ENCODE measurements at regions not wholly inside any gene's neighbourhood (a gene's known extent, or its start where the extent isn't known, plus 50 kb on each side); places are given as distances from the start of the nearest gene placed in this dataset.
"Not testable (repeated sequence)": the region's sequence is repeated elsewhere in the genome, so short reads cannot be mapped to it uniquely, and the experiment has no call there.

DNA sequence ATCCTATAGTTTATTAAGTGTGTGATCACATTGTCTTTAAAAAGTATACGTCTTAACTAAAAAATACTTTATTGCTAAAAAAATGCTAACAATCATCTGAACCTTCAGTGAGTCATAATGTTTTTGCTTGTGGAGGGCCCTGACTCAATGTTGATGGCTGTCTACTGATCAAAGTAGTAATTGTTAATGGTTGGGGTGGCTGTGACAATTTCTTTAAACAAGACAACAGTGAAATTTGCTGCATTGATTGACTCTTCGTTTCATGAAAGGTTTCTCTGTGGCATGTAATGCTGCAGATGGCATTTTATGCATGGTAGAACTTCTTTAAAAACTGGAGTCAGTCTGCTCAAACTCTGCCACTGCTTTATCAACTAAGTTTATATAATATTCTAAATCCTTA, 101.4 kb upstream of the IL15 start:
- no peak for DNase-seq (ENCODE audit: low read depth in 2 of 2)

DNA sequence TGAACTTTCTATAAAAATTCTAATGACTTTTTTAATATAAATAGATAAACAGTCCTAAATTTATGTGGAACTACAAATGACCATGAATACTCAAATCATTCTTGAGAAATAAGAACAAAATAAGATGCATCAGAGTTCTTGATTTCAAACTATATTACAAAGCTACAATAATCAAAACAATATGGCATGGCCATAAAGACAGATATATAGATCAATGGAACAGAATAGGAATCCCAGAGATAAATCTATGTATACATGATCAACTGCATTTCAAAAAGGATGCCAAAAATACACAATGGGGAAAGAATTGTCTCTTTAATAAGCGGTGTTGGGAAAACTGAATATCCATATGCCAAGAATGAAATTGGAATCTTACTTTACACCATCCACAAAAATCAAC, 98.4 kb upstream of the IL15 start:
- DNase-seq (ENCODE audit: low read depth in 2 of 2) = no peak

DNA sequence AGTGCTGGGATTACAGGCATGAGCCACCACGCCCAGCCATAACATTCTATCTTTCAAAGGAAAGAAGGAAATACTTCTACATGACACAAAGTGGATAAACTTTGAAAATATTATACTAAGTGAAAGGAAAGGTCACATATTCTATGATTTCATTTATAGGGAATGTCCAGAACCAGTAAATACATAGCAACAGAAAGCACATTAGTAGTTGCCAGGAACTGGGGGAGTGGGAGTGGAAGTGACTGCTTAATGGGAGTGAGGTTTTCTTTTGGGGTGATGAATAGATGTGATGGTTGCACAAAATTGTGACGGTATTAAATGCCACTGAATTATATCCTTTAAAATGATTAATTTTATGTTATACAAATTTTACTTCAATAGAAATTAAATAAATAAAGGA, 95.7 kb upstream of the IL15 start:
- DNase-seq (ENCODE audit: low read depth in 2 of 2) = no peak

DNA sequence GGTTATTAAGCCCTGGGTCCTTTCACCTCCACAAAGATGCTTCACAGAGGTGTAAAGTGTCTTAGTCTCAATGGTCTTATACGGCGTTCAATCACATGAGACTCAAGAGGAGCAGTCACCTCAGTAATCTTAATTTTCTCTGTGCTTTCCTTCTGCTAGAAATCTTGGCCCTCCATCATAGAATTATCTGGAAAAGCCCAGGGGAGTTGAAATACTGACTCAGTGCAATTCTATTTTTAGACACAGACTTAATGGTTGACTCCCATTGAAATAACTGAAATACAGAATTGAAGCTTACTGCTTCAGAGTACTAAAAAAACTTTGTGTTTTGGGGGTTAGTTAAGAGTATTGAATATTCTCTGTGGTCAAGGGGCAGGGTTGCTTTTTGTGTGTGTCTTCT, 94.5 kb upstream of the IL15 start:
- no peak for DNase-seq (ENCODE audit: low read depth in 2 of 2)

DNA sequence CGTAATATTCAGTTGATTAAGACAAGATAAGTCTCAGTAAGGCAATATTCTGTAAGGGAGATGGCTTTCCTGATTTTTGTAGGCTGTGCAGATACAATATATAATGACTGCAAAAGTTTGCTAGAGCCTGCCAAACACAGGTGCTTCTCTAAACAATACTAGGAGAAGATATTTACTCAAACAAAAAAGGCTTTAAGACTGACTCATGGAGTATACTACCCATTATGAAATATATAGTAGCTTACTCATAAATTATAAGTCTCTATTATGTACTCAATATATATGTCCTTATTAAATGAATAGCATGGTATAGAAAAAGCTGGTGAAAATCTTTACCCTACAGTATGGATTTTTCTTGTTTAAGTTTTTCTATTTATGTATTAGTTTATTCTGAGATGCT, 93.2 kb upstream of the IL15 start:
- no peak for DNase-seq (ENCODE audit: low read depth in 2 of 2)

DNA sequence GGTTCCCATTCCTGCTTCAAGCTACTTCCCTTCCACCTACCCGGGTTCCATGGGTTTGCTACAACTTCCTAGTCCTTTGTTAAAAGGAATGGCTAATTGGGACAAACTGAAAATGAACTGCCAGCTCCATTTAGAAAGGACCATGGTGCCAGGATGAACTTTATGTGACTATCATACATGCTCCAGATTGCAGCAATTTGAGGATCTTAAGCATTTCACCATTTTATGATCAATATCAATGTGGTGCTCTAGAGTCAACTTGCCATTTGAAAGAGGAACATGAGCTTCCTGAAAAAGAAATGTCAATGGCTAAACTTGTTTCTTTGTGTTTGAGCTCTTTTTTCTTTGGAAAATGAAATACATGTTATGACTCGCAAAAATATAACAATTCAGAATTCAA, 92.7 kb upstream of the IL15 start:
- DNase-seq (ENCODE audit: low read depth in 2 of 2) = no peak

DNA sequence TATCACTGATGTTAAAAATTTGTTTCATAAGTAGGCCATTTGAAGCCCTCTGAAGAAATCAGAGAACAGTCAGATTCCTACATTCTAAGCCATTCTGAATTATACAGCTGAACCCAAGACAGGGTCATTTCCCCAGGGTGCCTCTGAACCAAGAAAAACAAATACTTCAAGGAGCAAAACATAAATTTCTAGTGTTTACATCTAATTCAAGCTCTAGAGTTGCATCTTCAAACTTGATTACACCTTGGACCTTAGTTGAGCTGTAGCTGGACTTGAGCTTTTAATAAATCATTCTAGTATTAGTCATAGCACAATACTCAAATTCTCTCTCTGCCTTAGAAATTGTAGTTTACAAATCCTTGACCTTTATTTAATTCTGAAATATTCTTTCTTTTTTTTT, 87.6 kb upstream of the IL15 start:
- no peak for DNase-seq (ENCODE audit: low read depth in 2 of 2)

DNA sequence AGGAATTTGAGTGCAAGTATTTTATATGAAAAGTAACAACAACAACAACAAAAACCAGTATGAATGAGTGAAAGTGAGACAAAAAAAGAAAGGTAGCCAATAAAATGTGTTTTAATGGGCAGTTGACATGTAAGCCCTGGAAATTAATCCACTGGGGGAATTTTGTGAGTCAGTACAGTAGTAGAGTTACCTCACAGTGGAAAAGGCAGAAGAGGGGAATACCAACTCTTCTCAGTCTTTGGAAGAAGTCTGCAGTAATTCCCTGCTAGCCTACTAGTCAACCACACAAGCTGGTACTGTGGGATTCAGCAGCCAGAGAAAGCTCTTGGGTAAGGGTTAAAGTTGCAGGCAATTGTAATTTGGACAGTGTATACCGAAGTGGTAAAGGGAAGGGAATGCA, 76.3 kb upstream of the IL15 start:
- DNase-seq (ENCODE audit: low read depth in 2 of 2) = no peak

DNA sequence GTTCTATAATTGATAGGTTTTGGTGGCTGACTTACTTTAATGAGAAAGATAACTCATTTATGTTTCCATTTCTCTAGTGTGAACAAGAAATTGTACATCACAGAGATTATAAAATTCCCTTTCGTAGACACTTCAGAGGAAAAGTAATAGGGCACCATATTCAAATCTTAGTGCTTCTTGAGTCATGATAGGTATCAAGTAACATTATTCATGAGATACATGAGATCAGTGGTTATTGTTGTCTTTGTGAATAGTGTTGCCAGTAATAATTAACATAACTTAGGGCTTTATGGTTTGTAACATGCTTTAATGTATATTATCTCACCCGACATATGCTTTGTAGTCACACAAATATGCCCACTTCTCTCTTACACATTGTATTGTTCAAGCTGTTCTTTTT, 73.7 kb upstream of the IL15 start:
- no peak for DNase-seq (ENCODE audit: low read depth in 2 of 2)

DNA sequence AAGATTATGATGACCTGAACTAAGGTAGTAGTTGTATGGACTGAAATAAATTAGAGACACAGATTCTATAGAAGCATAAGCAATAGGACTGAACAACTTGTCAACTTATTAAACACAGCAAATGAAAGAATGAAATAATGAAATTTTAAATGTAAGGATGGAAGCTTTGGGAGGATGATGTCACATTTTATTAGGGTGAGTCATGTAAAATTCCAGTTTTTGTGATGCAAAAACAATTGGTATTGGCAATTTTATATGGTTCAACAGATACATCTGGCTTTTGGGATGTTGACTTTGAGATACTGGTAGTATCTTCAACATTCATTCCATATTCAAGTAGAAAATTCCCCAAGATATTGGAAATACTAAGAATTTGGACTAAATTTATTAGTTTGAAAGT, 72.7 kb upstream of the IL15 start:
- no peak for DNase-seq (ENCODE audit: low read depth in 2 of 2)

DNA sequence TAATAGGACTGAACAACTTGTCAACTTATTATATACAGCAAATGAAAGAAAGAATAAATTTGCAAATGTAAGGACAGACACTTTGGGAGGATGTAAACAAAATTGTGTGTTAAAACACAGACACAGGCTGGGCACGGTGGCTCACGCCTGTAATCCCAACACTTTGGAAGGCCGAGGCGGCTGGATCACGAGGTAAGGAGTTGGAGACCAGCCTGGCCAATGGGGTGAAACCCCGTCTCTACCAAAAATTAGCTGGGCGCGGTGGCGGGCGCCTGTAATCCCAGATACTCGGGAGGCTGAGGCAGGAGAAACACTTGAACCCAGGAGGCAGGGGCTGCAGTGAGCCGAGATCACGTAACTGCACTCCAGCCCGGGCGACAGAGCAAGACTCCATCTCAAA, 71.4 kb upstream of the IL15 start:
- not testable (repeated sequence) for DNase-seq (ENCODE audit: low read depth in 2 of 2)

DNA sequence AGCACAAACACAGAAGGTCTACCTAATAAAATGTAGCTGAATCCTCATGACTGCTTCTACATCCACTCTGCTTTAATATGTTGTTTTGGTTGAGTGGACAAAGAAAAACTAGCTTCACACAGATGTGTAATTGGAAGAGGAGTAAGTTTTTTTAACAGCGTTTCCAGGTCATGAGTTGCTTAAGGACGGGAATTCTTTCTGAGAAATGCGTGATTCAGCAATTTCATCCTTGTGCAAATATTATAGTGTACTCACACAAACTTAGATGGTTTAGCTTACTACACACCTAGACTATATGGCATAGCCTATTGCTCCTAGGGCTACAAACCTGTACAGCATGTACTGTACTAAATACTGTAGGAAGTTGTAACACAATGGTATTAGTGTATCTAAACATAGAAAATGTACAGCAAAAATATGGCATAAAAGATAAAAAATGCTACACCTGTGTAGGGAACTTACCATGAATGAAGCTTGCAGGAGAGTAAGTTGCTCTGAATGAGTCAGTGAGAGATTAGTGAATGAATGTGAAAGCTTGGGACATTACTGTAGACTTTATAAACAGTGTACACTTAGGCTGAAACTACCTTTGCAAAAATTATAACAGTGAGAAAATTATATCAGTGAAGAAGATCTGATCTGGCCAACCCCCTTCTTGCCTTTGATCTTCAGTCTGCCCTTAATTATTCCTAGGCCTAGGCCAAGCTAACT, 70.8 kb upstream of the IL15 start:
- no peak for DNase-seq (ENCODE audit: low read depth in 2 of 2)

DNA sequence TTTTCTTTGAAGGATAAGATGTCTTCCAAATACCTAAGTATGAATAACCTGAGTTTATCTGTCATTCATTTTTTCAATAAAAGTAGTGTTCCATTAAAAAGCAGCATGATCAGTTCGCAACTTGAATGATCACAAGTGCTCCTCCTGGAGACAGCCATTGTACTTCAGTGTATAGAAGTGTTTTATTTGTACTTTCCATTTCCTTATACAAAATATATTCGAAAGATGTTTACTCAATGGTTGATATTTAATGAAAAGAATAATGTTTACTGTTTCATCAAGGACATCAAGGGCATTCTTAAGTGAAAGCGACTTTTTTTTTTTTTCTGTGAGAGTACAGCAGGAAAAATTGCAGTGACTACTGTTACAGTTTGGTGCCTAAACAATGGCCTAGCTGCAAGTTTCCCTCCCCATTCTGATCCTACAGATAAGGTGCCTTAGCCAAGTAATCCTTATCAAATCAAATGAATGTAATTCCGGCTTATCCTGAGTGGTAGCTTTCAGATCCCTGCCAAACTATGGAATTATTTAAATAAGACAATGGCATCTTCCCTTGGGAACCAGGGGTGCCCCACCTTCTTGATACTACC, 69.0 kb upstream of the IL15 start:
- DNase-seq (ENCODE audit: low read depth in 2 of 2) = no peak

DNA sequence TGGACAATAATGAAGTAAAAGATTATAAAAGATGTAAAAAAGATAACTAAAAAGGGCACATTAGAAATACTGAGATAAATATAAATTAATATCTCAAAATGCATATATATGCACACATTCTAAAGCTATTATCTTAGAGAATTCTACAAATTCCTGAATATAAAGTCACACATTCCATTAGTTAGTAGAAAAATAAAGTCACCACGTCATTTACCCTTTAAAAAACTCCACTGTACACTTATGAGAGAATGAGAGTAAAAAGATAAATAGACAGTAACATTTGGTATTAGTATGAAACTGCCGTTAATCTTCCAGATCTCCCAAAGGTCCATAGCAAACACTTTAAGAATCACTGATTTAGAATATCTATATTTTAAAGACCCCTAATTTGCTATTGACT, 67.2 kb upstream of the IL15 start:
- no peak for DNase-seq (ENCODE audit: low read depth in 2 of 2)

DNA sequence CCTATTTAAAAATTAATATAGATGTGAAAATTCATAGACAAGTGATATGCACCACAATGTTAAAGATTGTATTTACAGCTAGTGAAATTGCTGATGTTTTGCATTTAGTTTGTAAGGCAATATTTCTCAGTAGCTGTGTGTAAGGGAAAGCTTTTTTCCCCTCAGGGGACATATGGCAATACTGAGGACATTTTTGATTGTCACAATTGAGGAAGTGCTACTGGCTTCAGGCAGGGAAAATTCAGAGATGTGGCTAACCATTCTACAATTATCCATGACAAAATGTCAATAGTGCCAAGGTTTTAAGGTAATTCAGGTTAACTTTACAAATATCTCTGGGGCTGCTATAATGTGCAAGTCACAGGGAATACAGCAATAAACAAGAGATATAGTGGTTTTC, 66.1 kb upstream of the IL15 start:
- no peak for DNase-seq (ENCODE audit: low read depth in 2 of 2)

DNA sequence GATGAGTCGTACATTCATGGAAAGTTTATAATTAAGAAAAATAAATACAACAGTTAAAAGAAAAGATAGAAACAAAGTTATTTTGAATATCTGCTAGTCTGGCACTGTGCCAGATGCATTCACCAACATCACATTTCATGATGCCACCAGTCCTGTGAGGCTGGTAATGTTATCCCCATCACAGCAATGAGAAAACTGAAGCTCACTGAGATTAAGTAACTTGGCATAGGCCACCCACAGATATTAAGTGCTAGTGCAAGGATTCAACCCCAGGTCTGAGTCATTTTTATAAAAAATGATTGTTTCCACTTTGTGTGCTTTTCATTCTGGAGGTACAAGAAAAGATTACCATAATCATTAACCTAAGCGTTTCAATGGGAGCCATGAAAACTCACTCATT, 65.0 kb upstream of the IL15 start:
- DNase-seq (ENCODE audit: low read depth in 2 of 2) = no peak

DNA sequence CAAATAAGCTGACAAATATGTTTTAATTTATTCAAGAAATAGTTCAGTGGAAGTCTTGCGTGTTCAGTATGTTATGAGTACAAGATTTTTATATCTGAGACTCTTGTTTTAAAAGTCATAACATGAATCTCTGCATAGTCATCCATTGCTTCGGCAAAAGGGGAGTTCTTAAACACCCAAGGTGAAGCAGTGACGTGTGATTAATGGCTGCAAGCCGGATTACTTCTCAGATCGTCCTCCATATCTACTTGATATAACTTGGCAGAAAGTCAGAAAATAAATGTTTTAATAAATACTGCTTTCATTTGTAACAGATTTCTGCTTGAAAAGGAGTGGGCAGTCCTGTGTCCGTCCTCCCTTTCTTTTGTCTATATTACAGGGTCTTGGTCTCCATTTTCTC, 64.6 kb upstream of the IL15 start:
- DNase-seq (ENCODE audit: low read depth in 2 of 2) = no peak

DNA sequence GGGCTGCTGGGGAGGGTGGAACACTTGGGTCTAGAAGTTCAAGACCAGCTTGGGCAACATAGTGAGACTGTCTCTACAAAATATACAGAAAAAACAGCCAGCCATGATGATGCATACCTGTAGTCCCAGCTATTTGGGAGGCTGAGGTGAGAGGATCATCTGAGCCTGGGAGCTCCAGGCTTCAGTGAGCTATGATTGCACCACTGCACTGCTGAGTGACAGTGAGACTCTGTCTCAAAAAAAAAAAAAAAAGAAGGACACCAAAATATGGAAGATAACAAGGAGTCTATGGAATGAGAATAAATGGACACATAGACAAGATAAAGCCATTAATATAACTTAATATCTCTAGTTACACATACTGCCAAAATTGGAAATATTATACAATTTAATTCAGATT, 62.7 kb upstream of the IL15 start:
- DNase-seq (ENCODE audit: low read depth in 2 of 2) = no peak

DNA sequence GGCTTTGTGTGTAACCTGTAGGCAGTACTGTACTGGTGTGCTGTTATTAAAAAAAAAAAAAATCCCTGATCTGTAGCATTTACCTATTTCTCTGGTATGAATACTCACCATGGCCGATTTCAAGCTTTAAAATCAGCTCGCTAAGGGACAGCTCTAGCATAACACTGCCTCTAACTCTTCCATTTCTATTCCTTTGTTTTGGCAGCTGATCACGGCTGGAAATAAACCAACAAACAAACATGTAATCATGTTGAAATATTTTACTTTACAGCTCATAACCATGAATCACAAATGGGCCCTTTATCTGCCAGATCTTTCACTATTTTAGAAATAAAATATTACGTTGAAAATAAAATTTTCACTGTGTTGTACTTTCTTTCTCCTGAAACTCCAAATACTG, 60.5 kb upstream of the IL15 start:
- DNase-seq (ENCODE audit: low read depth in 2 of 2) = no peak

DNA sequence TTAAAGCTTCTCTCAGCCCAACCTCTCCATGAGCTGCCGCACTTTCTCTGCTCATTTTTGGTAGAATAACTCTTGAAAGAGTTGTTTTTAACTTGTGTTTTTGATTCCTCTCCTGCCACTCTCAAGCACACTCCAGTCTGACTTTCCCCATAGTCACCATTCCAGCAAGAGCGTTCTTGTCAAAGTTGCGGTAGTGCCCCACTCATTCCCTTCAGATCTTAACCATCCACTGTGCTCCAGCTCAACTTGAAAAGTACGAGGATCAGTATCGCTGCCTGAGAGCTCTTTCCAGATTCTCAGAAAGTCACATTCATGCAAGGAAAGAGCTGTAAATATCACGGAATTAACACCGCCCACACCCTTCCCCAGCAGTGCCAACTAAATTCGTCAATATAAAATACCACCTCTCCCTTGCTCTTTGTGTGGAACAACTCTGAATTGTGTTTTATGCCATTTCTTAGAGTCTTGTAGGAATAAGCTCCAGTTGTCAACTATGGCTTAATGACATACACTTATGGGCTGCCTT, 59.7 kb upstream of the IL15 start:
- DNase-seq (ENCODE audit: low read depth in 2 of 2) = no peak

DNA sequence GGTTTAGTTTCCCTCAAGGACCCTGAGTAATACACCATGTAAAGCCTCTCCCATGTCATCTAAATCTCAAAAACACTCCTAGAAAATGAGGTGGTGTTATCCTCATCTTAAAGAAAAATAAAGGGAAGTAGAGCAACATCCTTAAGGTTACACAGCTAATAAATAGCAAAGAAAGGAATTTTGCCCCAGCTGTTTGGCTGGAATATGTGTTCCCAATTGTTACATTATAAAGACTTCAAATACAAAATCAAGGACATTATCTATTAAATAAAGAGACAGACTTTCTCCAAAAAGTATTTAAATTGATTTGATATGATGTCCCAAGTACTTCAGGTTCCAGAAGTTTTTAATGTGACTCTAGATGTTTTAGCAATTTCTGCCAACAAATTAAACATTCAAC, 57.9 kb upstream of the IL15 start:
- DNase-seq (ENCODE audit: low read depth in 2 of 2) = no peak

DNA sequence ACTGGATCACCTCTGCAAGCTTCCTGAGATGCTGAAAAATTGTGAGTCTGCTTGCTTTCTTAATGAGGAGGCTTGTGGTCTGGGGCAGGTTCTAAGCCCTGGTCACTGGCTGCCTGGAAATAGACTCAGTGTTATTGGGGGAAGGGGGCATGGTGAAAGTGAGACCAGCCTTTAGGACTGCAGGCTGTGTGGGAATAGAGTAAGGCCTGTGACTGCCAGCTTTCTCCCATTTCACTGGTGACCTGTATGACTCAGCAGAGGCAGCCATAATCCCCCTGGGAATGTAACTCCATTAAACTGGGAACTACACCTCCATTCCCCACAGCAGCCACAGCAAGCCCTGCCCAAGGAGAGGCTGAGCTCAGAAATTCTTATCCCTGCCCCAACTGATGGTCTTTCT, 55.9 kb upstream of the IL15 start:
- DNase-seq (ENCODE audit: low read depth in 2 of 2) = no peak
